Gastroesophageal sphincter (tissue), 3 donors: ENCODE measurements at regions not wholly inside any gene's neighbourhood (a gene's known extent, or its start where the extent isn't known, plus 50 kb on each side); places are given as distances from the start of the nearest gene placed in this dataset.

Source experiments
- POLR2A ChIP-seq, 2 donors: fragments of 450-650 bp; IDR thresholded peaks; one replicate each; pipeline ENCODE4 v1.6.1; 2017; ENCODE audit warnings: antibody characterized with exemption in 2 of 2, mild to moderate bottlenecking in 2 of 2, moderate library complexity in 1 of 2
- POLR2AphosphoS5 ChIP-seq: sonication (generic); formaldehyde crosslinking; IDR thresholded peaks from one replicate; pipeline ENCODE4 v1.6.1; 2017; ENCODE audit warnings: antibody characterized with exemption
- TF ChIP-seq, protein P1 (sequence below), 4 experiments: fragments of 200-600 bp in 2 of 4; fragments of 450-650 bp in 2 of 4; sonication (generic) in 1 of 4; IDR thresholded peaks; one replicate each; pipeline ENCODE4 v1.5.1; 2017 to 2019; ENCODE audit warnings: antibody characterized with exemption in 4 of 4, mild to moderate bottlenecking in 2 of 4, moderate library complexity in 2 of 4

GRCh38 chr6:66032626-66033025 lies 325.6 kb upstream of the EYS start:
- TF ChIP-seq, protein P1, sequence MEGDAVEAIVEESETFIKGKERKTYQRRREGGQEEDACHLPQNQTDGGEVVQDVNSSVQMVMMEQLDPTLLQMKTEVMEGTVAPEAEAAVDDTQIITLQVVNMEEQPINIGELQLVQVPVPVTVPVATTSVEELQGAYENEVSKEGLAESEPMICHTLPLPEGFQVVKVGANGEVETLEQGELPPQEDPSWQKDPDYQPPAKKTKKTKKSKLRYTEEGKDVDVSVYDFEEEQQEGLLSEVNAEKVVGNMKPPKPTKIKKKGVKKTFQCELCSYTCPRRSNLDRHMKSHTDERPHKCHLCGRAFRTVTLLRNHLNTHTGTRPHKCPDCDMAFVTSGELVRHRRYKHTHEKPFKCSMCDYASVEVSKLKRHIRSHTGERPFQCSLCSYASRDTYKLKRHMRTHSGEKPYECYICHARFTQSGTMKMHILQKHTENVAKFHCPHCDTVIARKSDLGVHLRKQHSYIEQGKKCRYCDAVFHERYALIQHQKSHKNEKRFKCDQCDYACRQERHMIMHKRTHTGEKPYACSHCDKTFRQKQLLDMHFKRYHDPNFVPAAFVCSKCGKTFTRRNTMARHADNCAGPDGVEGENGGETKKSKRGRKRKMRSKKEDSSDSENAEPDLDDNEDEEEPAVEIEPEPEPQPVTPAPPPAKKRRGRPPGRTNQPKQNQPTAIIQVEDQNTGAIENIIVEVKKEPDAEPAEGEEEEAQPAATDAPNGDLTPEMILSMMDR (IDR thresholded peaks at IDR 0.05), result no peak
- TF ChIP-seq POLR2A (IDR thresholded peaks at IDR 0.05) (no peak), POLR2AphosphoS5 (no peak)
